ENCODE measurements at regions not wholly inside any gene's neighbourhood (a gene's known extent, or its start where the extent isn't known, plus 50 kb on each side); places are given as distances from the start of the nearest gene placed in this dataset.

- Histone ChIP-seq H3K9me3 (ENCODE audit: insufficient read depth, low read depth, low read length) (no peaks in the 10 kb centered on the region), H3K36me3 (ENCODE audit: insufficient read depth, low read length) (no peaks in the 10 kb centered on the region), H3K27me3 (ENCODE audit: insufficient read depth, low read length) (peaks cover 4% of the 10 kb centered on the region), H3K27ac (ENCODE audit: low read depth, low read length) (no peak overlapping the region), H3K4me3 (ENCODE audit: insufficient read depth, low read depth, low read length) (no peak overlapping the region), H3K9ac (ENCODE audit: low read length) (no peak overlapping the region), H3K79me2 (ENCODE audit: insufficient read depth, low read length) (no peaks in the 10 kb centered on the region), H3K4me2 (ENCODE audit: low read length) (no peak overlapping the region), H4K20me1 (ENCODE audit: insufficient read depth, low read length) (no peaks in the 10 kb centered on the region), H3K4me1 (ENCODE audit: insufficient read depth, low read length) (peaks cover 3% of the 10 kb centered on the region), H2AFZ (ENCODE audit: low read depth, low read length) (no peak overlapping the region)
- no peak overlapping the region for H3K4me3 Mint-ChIP-seq (ENCODE audit: unreplicated experiment)
- peaks cover 15% of the 10 kb centered on the region for H3K4me1 Mint-ChIP-seq (ENCODE audit: low read depth, unreplicated experiment)
- peaks cover 4% of the 10 kb centered on the region for H3K36me3 Mint-ChIP-seq (ENCODE audit: low read depth, unreplicated experiment)
- DNase-seq (ENCODE audit: low read depth) (no peak), FAIRE-seq (no peak)
- peaks cover 6% of the 10 kb centered on the region for H3K9me3 Mint-ChIP-seq (ENCODE audit: unreplicated experiment)
- no peak overlapping the region for H3K27ac Mint-ChIP-seq (ENCODE audit: unreplicated experiment)
- peaks cover 11% of the 10 kb centered on the region for H3K27me3 Mint-ChIP-seq (ENCODE audit: low read depth, unreplicated experiment)
- no peak for TF ChIP-seq EZH2 (IDR thresholded peaks at IDR 0.05; ENCODE audit: insufficient read depth, low read length)
- TF ChIP-seq CTCF (IDR thresholded peaks at IDR 0.05; ENCODE audit: insufficient read depth, low read depth, low read length): no peak
These were observed 86.9 kb downstream of the IER5 start for GRCh38 chr1:181175356-181175910.

- Histone ChIP-seq H3K9ac (ENCODE audit: low read length) (no peak overlapping the region), H3K9me3 (ENCODE audit: insufficient read depth, low read depth, low read length) (no peaks in the 10 kb centered on the region), H3K27me3 (ENCODE audit: insufficient read depth, low read length) (peaks cover 8% of the 10 kb centered on the region), H3K4me2 (ENCODE audit: low read length) (no peak overlapping the region), H3K79me2 (ENCODE audit: insufficient read depth, low read length) (no peaks in the 10 kb centered on the region), H3K4me1 (ENCODE audit: insufficient read depth, low read length) (peaks cover 3% of the 10 kb centered on the region), H2AFZ (ENCODE audit: low read depth, low read length) (no peak overlapping the region), H3K27ac (ENCODE audit: low read depth, low read length) (no peak overlapping the region), H3K4me3 (ENCODE audit: insufficient read depth, low read depth, low read length) (no peak overlapping the region), H4K20me1 (ENCODE audit: insufficient read depth, low read length) (no peaks in the 10 kb centered on the region), H3K36me3 (ENCODE audit: insufficient read depth, low read length) (no peaks in the 10 kb centered on the region)
- no peak for FAIRE-seq
- Mint-ChIP-seq H3K36me3 (ENCODE audit: low read depth, unreplicated experiment) (peaks cover 4% of the 10 kb centered on the region), H3K27ac (ENCODE audit: unreplicated experiment) (no peak overlapping the region), H3K9me3 (ENCODE audit: unreplicated experiment) (peaks cover 6% of the 10 kb centered on the region), H3K4me3 (ENCODE audit: unreplicated experiment) (no peak overlapping the region), H3K27me3 (ENCODE audit: low read depth, unreplicated experiment) (peaks cover 11% of the 10 kb centered on the region), H3K4me1 (ENCODE audit: low read depth, unreplicated experiment) (peaks cover 17% of the 10 kb centered on the region)
- no peak for DNase-seq (ENCODE audit: low read depth)
- TF ChIP-seq CTCF (IDR thresholded peaks at IDR 0.05; ENCODE audit: insufficient read depth, low read depth, low read length) (no peak), EZH2 (IDR thresholded peaks at IDR 0.05; ENCODE audit: insufficient read depth, low read length) (no peak)
These were observed 87.5 kb downstream of the IER5 start for GRCh38 chr1:181175955-181176354.

- no peak for FAIRE-seq
- no peak overlapping the region for H3K4me3 Mint-ChIP-seq (ENCODE audit: unreplicated experiment)
- H3K27me3 Mint-ChIP-seq (ENCODE audit: low read depth, unreplicated experiment): peaks cover 18% of the 10 kb centered on the region
- H3K36me3 ChIP-seq (ENCODE audit: insufficient read depth, low read length): no peaks in the 10 kb centered on the region
- peaks cover 2% of the 10 kb centered on the region for H3K9me3 Mint-ChIP-seq (ENCODE audit: unreplicated experiment)
- H2AFZ ChIP-seq (ENCODE audit: low read depth, low read length): no peak overlapping the region
- no peaks in the 10 kb centered on the region for H3K79me2 ChIP-seq (ENCODE audit: insufficient read depth, low read length)
- H4K20me1 ChIP-seq (ENCODE audit: insufficient read depth, low read length): no peaks in the 10 kb centered on the region
- H3K36me3 Mint-ChIP-seq (ENCODE audit: low read depth, unreplicated experiment): peaks cover under 1% of the 10 kb centered on the region
- no peak overlapping the region for H3K27ac ChIP-seq (ENCODE audit: low read depth, low read length)
- DNase-seq (ENCODE audit: low read depth): no peak
- H3K4me1 ChIP-seq (ENCODE audit: insufficient read depth, low read length): peaks cover 3% of the 10 kb centered on the region
- peaks cover 14% of the 10 kb centered on the region for H3K4me1 Mint-ChIP-seq (ENCODE audit: low read depth, unreplicated experiment)
- no peak overlapping the region for H3K9ac ChIP-seq (ENCODE audit: low read length)
- TF ChIP-seq EZH2 (IDR thresholded peaks at IDR 0.05; ENCODE audit: insufficient read depth, low read length) (no peak), CTCF (IDR thresholded peaks at IDR 0.05; ENCODE audit: insufficient read depth, low read depth, low read length) (no peak)
- H3K9me3 ChIP-seq (ENCODE audit: insufficient read depth, low read depth, low read length): no peaks in the 10 kb centered on the region
- H3K27me3 ChIP-seq (ENCODE audit: insufficient read depth, low read length): peaks cover 9% of the 10 kb centered on the region
- H3K27ac Mint-ChIP-seq (ENCODE audit: unreplicated experiment): no peak overlapping the region
- H3K4me2 ChIP-seq (ENCODE audit: low read length): no peak overlapping the region
- no peak overlapping the region for H3K4me3 ChIP-seq (ENCODE audit: insufficient read depth, low read depth, low read length)
These were observed 89.9 kb downstream of the IER5 start for GRCh38 chr1:181178241-181178879.
